Vagina (tissue), 2 donors: ENCODE measurements at regions not wholly inside any gene's neighbourhood (a gene's known extent, or its start where the extent isn't known, plus 50 kb on each side); places are given as distances from the start of the nearest gene placed in this dataset.

ENCODE experiments used
- DNase-seq, 2 donors: peaks; one replicate each; pipeline ENCODE4 v3.0.0-alpha.2; 2017; ENCODE audit errors: extremely low spot score in 2 of 2
- H3K27ac ChIP-seq: fragments of 200-600 bp; sonication (generic); one replicate; pipeline ENCODE4 v1.5.1; 2019
- H3K27me3 ChIP-seq: fragments of 200-600 bp; sonication (generic); one replicate; pipeline ENCODE4 v1.5.1; 2019
- H3K36me3 ChIP-seq, 2 donors: fragments of 200-600 bp; sonication (generic); one replicate each; pipeline ENCODE4 v1.5.1; 2017 to 2019
- H3K4me1 ChIP-seq: fragments of 200-600 bp; sonication (generic); one replicate; pipeline ENCODE4 v1.5.1; 2019
- H3K4me3 ChIP-seq, 2 donors: fragments of 200-600 bp; sonication (generic); 1 replicate in 1 of 2; 2 replicates in 1 of 2; pipeline ENCODE4 v1.5.1; 2016 to 2019
- H3K9me3 ChIP-seq: fragments of 200-600 bp; sonication (generic); one replicate; pipeline ENCODE4 v1.5.1; 2019
- CTCF ChIP-seq, 3 experiments: fragments of 450-650 bp in 2 of 3; fragments of 200-600 bp in 1 of 3; sonication (generic) in 1 of 3; IDR thresholded peaks; one replicate each; pipeline ENCODE4 v1.5.1; 2017 to 2019; ENCODE audit warnings: antibody characterized with exemption in 3 of 3, mild to moderate bottlenecking in 2 of 3, moderate library complexity in 2 of 3
- POLR2A ChIP-seq, 2 donors: fragments of 450-650 bp; IDR thresholded peaks; one replicate each; pipeline ENCODE4 v1.6.1; 2017; ENCODE audit warnings: antibody characterized with exemption in 2 of 2, mild to moderate bottlenecking in 2 of 2, moderate library complexity in 2 of 2
- POLR2AphosphoS5 ChIP-seq, 2 donors: sonication (generic); formaldehyde crosslinking; IDR thresholded peaks; one replicate each; pipeline ENCODE4 v1.9.0; 2017; ENCODE audit warnings: antibody characterized with exemption in 2 of 2, mild to moderate bottlenecking in 2 of 2, low read depth in 1 of 2; ENCODE audit not compliant: insufficient read depth in 1 of 2
- intact Hi-C: fragments of 100-400 bp; cut with DNase I; formaldehyde crosslinking; loops from one replicate; pipeline ENCODE4 v1.15.1; 2023

GRCh38 chr12:127625176-127625771 lies 641.7 kb upstream of the TMEM132C start:
- no peaks in the 10 kb centered on the region for H3K36me3 ChIP-seq
- peaks cover 6% of the 10 kb centered on the region for H3K4me1 ChIP-seq
- no peaks in the 10 kb centered on the region for H3K9me3 ChIP-seq
- H3K4me3 ChIP-seq: no peak overlapping the region
- no peak overlapping the region for H3K27ac ChIP-seq
- intact Hi-C loops: no loop called here
- H3K27me3 ChIP-seq: no peaks in the 10 kb centered on the region
- TF ChIP-seq POLR2AphosphoS5 (IDR thresholded peaks at IDR 0.05; ENCODE audit: insufficient read depth in 1 of 2, low read depth in 1 of 2) (no peak), CTCF (IDR thresholded peaks at IDR 0.05) (no peak), POLR2A (IDR thresholded peaks at IDR 0.05) (no peak)
- DNase-seq: no peak

GRCh38 chr12:127628645-127629044 lies 638.3 kb upstream of the TMEM132C start:
- Histone ChIP-seq H3K27me3 (no peaks in the 10 kb centered on the region), H3K4me3 (no peak overlapping the region), H3K27ac (no peak overlapping the region), H3K4me1 (no peaks in the 10 kb centered on the region), H3K9me3 (no peaks in the 10 kb centered on the region), H3K36me3 (no peaks in the 10 kb centered on the region)
- intact Hi-C loops: no loop called here
- TF ChIP-seq POLR2A (IDR thresholded peaks at IDR 0.05) (no peak), POLR2AphosphoS5 (IDR thresholded peaks at IDR 0.05; ENCODE audit: insufficient read depth in 1 of 2, low read depth in 1 of 2) (no peak), CTCF (IDR thresholded peaks at IDR 0.05) (no peak)
- DNase-seq: no peak

DNA sequence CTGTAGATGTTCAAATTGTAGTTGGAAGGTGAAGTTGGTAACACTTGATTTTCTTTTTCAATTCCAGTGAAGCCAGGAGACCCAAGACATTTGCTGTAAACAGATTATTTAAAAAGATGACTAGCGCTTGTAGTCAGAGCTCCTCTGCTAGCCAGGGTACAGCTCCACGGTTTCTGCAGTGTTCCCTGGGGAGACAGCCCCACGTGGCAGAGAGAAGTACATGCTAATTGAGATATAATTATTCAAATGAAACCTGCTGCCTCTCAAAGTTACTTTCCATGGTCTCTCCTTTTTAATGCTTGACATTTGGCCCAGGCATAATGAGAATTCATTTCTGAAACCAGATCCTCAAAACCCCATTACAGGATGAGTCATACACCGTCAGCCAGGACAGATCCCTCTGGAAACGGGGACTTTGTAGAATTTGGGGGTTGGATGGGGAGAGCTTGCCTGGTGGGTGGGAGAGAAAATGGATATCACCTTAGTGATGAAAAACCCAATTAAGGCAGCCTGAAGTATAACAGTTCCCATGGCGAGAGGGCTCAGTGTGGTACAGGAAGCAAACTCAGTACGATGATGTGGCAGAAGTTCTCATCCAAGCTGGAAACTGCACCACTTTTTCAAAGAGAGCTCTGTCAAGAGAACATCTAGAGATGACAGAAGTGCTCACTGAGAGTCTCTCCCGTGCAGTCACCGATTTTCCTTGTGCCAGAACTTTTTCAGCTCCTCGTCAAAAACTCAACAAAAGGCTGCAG lies 637.7 kb upstream of the TMEM132C start:
- H3K36me3 ChIP-seq: no peaks in the 10 kb centered on the region
- intact Hi-C loops: no loop called here
- no peaks in the 10 kb centered on the region for H3K9me3 ChIP-seq

GRCh38 chr12:127632461-127632860 lies 634.5 kb upstream of the TMEM132C start:
- no peaks in the 10 kb centered on the region for H3K36me3 ChIP-seq
- intact Hi-C loops: no loop called here
- no peak for TF ChIP-seq CTCF (IDR thresholded peaks at IDR 0.05)
- TF ChIP-seq POLR2A (IDR thresholded peaks at IDR 0.05): no peak
- TF ChIP-seq POLR2AphosphoS5 (IDR thresholded peaks at IDR 0.05; ENCODE audit: insufficient read depth in 1 of 2, low read depth in 1 of 2): no peak

More for the DNA sequence above, 637.7 kb upstream of the TMEM132C start:
- H3K27ac ChIP-seq: no peak overlapping the region
- TF ChIP-seq POLR2AphosphoS5 (IDR thresholded peaks at IDR 0.05; ENCODE audit: insufficient read depth in 1 of 2, low read depth in 1 of 2) (no peak), POLR2A (IDR thresholded peaks at IDR 0.05) (no peak), CTCF (IDR thresholded peaks at IDR 0.05) (no peak)
- H3K4me3 ChIP-seq: no peak overlapping the region
- H3K27me3 ChIP-seq: no peaks in the 10 kb centered on the region
- DNase-seq: no peak
- no peaks in the 10 kb centered on the region for H3K4me1 ChIP-seq

GRCh38 chr12:127635838-127636237 lies 631.1 kb upstream of the TMEM132C start:
- no peak for TF ChIP-seq CTCF (IDR thresholded peaks at IDR 0.05)
- TF ChIP-seq POLR2A (IDR thresholded peaks at IDR 0.05): no peak
- TF ChIP-seq POLR2AphosphoS5 (IDR thresholded peaks at IDR 0.05; ENCODE audit: insufficient read depth in 1 of 2, low read depth in 1 of 2): no peak
- Histone ChIP-seq H3K4me1 (no peaks in the 10 kb centered on the region), H3K27me3 (no peaks in the 10 kb centered on the region), H3K9me3 (no peaks in the 10 kb centered on the region), H3K4me3 (no peak overlapping the region), H3K27ac (no peak overlapping the region), H3K36me3 (no peaks in the 10 kb centered on the region)
- intact Hi-C loops: no loop called here
- no peak for DNase-seq

More at GRCh38 chr12:127632461-127632860, 634.5 kb upstream of the TMEM132C start:
- Histone ChIP-seq H3K27ac (no peak overlapping the region), H3K4me1 (no peaks in the 10 kb centered on the region), H3K9me3 (no peaks in the 10 kb centered on the region), H3K27me3 (no peaks in the 10 kb centered on the region), H3K4me3 (no peak overlapping the region)
- DNase-seq: no peak
